BJ (cell line): ENCODE measurements at regions not wholly inside any gene's neighbourhood (a gene's known extent, or its start where the extent isn't known, plus 50 kb on each side); places are given as distances from the start of the nearest gene placed in this dataset.

Source experiments
- CTCF ChIA-PET: fragments of 350-600 bp; formaldehyde crosslinking; extraction: SDS; loops from one replicate; lab custom pipeline; 2021; ENCODE audit warnings: antibody characterized with exemption, inconsistent platforms; lab: Yijun Ruan, JAX
- POLR2A ChIA-PET: fragments of 300-600 bp; sonication (Branson Sonifier 250); formaldehyde crosslinking; extraction: SDS; loops from one replicate; lab custom pipeline; 2021; ENCODE audit warnings: antibody characterized with exemption; lab: Charles Lee
- DNase-seq: peaks from one replicate; pipeline ENCODE4 v3.0.0-alpha.2; 2011; ENCODE audit warnings: low read depth
- H3K27me3 ChIP-seq: 2 replicates; pipeline ENCODE4 v1.6.0; 2011; ENCODE audit warnings: low read length; ENCODE audit not compliant: control insufficient read depth, insufficient read depth
- H3K36me3 ChIP-seq: 2 replicates; pipeline ENCODE4 v1.5.1; 2011; ENCODE audit warnings: low read length; ENCODE audit not compliant: control insufficient read depth, insufficient read depth
- H3K4me3 ChIP-seq: 2 replicates; pipeline ENCODE4 v1.5.1; 2011; ENCODE audit warnings: low read depth, mild to moderate bottlenecking, control low read depth, low read length
- TF ChIP-seq, protein P1 (sequence below): IDR thresholded peaks from 2 replicates; pipeline ENCODE4 v1.5.1; 2011; ENCODE audit warnings: low read depth, mild to moderate bottlenecking, control low read depth, inconsistent platforms, low read length, moderate library complexity; ENCODE audit not compliant: insufficient read depth

DNA sequence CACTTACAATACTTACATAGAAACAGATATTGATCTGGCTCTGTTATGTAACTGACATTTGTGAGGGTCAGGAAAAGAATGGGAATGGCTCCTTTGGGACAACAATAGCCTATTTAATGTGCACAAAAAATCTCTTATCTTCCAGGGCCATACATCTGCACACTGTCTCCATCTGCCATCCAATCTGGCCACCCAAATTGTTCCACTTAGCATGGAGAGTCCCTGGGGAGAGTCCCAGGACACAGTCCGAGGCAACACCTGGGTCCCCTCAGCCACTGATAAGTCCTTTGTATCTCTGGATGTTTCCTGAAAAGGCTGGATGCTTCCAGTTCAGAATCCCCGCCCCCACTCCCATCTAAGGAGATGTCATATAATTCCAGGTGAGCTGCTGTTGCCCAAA lies 274.2 kb upstream of the NCKAP5 start:
- Histone ChIP-seq H3K4me3 (no peak overlapping the region), H3K27me3 (no peaks in the 10 kb centered on the region), H3K36me3 (no peaks in the 10 kb centered on the region)
- DNase-seq: no peak
- ChIA-PET CTCF (interaction anchor here (0.8 to 3.4 kb wide), 7 partner anchors 9 to 1493 kb away, joined by 3 to 25 read pairs (median 7); no protein-coding TSS in a partner anchor), POLR2A (no interaction called here)
- TF ChIP-seq, protein P1, sequence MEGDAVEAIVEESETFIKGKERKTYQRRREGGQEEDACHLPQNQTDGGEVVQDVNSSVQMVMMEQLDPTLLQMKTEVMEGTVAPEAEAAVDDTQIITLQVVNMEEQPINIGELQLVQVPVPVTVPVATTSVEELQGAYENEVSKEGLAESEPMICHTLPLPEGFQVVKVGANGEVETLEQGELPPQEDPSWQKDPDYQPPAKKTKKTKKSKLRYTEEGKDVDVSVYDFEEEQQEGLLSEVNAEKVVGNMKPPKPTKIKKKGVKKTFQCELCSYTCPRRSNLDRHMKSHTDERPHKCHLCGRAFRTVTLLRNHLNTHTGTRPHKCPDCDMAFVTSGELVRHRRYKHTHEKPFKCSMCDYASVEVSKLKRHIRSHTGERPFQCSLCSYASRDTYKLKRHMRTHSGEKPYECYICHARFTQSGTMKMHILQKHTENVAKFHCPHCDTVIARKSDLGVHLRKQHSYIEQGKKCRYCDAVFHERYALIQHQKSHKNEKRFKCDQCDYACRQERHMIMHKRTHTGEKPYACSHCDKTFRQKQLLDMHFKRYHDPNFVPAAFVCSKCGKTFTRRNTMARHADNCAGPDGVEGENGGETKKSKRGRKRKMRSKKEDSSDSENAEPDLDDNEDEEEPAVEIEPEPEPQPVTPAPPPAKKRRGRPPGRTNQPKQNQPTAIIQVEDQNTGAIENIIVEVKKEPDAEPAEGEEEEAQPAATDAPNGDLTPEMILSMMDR: no peak

DNA sequence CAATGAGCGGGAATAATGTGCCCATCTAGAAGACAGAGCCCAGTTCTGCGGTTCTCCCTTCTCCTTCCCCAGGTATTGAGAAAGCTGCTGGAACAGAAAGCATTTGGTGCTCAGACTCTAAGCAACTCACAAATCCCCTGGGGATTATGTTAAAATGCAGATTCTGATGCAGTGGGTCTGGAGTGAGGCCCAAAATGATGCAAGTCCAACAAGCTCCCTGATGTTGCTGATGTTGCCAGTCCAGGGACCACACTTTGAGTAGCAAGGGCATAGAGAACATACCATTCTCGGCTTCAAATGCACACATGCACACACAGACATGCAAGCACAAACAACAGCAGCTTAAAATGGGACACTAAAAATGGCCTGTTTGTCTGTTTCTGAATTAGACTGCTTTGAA lies 274.8 kb upstream of the NCKAP5 start:
- H3K36me3 ChIP-seq: no peaks in the 10 kb centered on the region
- TF ChIP-seq, protein P1: no peak
- no peak overlapping the region for H3K4me3 ChIP-seq
- H3K27me3 ChIP-seq: no peaks in the 10 kb centered on the region
- POLR2A ChIA-PET: no interaction called here
- CTCF ChIA-PET: interaction anchor here (0.7 to 5.0 kb wide), 16 partner anchors 9 to 1494 kb away, joined by 3 to 25 read pairs (median 7); no protein-coding TSS in a partner anchor
- no peak for DNase-seq

DNA sequence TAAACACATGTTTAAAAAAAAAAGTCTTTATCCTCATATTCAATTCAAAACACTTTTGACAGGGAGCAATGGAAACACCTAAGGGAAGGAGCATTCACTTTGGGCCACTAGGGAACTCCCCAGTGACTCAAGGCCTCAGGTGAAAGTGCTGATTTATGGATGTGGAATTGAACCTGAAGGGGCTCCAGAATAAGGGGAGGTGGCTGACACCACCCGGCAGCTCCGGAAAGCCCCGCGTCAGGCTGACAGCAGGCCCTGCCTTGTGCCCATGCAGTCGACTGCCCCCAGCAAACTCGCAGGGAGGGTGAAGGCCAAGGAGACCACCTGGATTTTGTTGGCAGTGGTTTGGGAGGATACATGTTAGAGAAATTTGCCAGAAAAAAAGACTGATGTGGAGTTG lies 275.3 kb upstream of the NCKAP5 start:
- no peak for DNase-seq
- CTCF ChIA-PET: interaction anchor here (0.6 to 5.0 kb wide), 39 partner anchors 8 to 1495 kb away, joined by 3 to 25 read pairs (median 5); no protein-coding TSS in a partner anchor

DNA sequence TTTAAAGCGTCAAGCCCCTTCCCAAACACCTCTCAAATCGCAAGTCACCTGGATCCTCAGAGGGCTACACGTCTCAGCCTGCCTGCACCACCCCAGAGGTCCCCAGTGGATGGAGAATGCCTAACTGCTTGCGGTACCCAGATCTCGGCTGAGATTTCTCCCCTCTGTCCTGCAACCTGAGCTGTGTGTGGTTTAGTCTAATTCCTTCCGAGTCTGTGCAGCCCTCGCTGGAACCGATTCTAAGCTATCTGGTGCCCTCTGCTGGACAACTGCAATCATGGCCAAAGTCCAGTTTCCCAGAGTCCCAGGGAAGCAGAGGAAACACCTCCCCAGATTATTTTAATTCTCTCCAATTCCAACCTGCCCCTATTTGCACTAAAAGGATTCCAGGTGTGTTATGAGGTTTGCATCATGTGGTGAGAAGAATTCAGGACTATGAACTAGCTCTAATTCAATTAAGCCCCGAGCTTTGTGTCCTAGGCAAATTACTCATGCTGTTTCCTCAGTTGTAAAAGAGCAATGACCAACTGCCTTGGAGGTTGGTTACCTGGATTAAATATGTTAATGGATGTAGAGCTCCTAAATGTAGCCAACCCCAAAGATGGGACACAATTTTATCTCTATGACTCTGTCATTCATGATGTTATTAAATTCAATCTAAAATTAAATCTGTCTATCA lies 276.1 kb upstream of the NCKAP5 start:
- H3K4me3 ChIP-seq: no peak overlapping the region
- POLR2A ChIA-PET: interaction anchor here (0.6 kb wide), 2 partner anchors 17 to 339 kb away, joined by 3 read pairs; no protein-coding TSS in a partner anchor
- TF ChIP-seq, protein P1: peak; percentile 90
- H3K27me3 ChIP-seq: no peaks in the 10 kb centered on the region
- H3K36me3 ChIP-seq: no peaks in the 10 kb centered on the region
- CTCF ChIA-PET: interaction anchor here (0.6 to 5.0 kb wide), 46 partner anchors 9 to 1495 kb away, joined by 3 to 25 read pairs (median 4); no protein-coding TSS in a partner anchor
- peak; percentile 9 for DNase-seq

More for the DNA sequence above, 275.3 kb upstream of the NCKAP5 start:
- TF ChIP-seq, protein P1: no peak
- H3K27me3 ChIP-seq: no peaks in the 10 kb centered on the region
- POLR2A ChIA-PET: interaction anchor here (0.6 kb wide), 1 partner anchor 17 kb away, joined by 3 read pairs; no protein-coding TSS in a partner anchor
- H3K4me3 ChIP-seq: no peak overlapping the region
- H3K36me3 ChIP-seq: no peaks in the 10 kb centered on the region

DNA sequence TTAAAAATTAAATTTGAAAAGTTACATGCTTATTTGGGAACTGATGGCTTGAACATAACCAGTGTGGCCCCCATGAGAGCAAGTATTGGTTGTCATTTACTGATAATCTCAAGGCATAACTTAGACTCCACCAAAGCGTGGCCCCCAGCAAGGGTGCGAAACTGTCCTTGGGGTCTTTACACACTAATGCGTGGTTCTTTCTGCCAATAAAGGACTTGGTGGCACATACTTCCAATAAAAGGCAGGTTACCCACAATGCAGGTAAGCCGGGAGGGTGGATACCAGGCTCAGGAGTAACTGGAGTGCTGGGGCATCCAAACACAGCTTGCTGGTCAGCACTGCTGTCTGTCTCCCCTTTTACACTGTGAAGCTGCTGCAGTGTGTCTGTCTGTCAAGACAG lies 278.2 kb upstream of the NCKAP5 start:
- Histone ChIP-seq H3K4me3 (no peak overlapping the region), H3K36me3 (no peaks in the 10 kb centered on the region), H3K27me3 (no peaks in the 10 kb centered on the region)
- TF ChIP-seq, protein P1: no peak
- CTCF ChIA-PET: interaction anchor here (3.5 to 5.0 kb wide), 2 partner anchors 11 to 66 kb away, joined by 13 to 16 read pairs; no protein-coding TSS in a partner anchor
- POLR2A ChIA-PET: no interaction called here
- DNase-seq: no peak
